CD4-positive, CD25-positive, alpha-beta regulatory T cell (primary cell): ENCODE measurements at regions not wholly inside any gene's neighbourhood (a gene's known extent, or its start where the extent isn't known, plus 50 kb on each side); places are given as distances from the start of the nearest gene placed in this dataset.

Experiments used
- ATAC-seq, 2 donors: fragments of 150-1000 bp; cut with Tn5 transposase; one replicate each; pipeline ENCODE4 v1.10.0; 2021; ENCODE audit warnings: low read depth in 2 of 2, moderate number of reproducible peaks in 2 of 2, moderate library complexity in 1 of 2
- DNase-seq, 3 donors: peaks; one replicate each; pipeline versions ENCODE4 v3.0.0 to v3.0.0-alpha.2; 2012 to 2022; ENCODE audit warnings: mixed read lengths in 1 of 3
- H3K27ac ChIP-seq: one replicate; pipeline ENCODE4 v1.7.0; 2013; ENCODE audit warnings: mild to moderate bottlenecking, low read length; ENCODE audit not compliant: insufficient read depth, poor library complexity, severe bottlenecking
- H3K27me3 ChIP-seq: one replicate; pipeline ENCODE4 v1.7.0; 2013; ENCODE audit warnings: low read length; ENCODE audit not compliant: control insufficient read depth, insufficient read depth
- H3K36me3 ChIP-seq: one replicate; pipeline ENCODE4 v1.7.0; 2013; ENCODE audit warnings: mild to moderate bottlenecking, low read length, moderate library complexity; ENCODE audit not compliant: control insufficient read depth, insufficient read depth
- H3K4me1 ChIP-seq: 2 replicates; pipeline ENCODE4 v1.7.0; 2013; ENCODE audit warnings: mild to moderate bottlenecking, low read length; ENCODE audit not compliant: insufficient read depth, control insufficient read depth, poor library complexity, severe bottlenecking
- H3K4me3 ChIP-seq: one replicate; pipeline ENCODE4 v1.7.0; 2013; ENCODE audit warnings: low read depth, mild to moderate bottlenecking, low read length, moderate library complexity
- H3K9me3 ChIP-seq, 2 experiments: 1 replicate in 1 of 2; 2 replicates in 1 of 2; pipeline ENCODE4 v1.7.0; 2013; ENCODE audit warnings: low read length in 2 of 2, mild to moderate bottlenecking in 1 of 2, moderate library complexity in 1 of 2; ENCODE audit not compliant: control insufficient read depth in 2 of 2
- H3K27ac Mint-ChIP-seq, 3 donors: one replicate each; pipeline ENCODE4 v1.8.0; 2020 to 2022; ENCODE audit warnings: mild to moderate bottlenecking in 3 of 3, mixed read lengths in 3 of 3, moderate library complexity in 2 of 3
- H3K27me3 Mint-ChIP-seq: one replicate; pipeline ENCODE4 v1.8.0; 2022; ENCODE audit warnings: mild to moderate bottlenecking, mixed read lengths
- H3K36me3 Mint-ChIP-seq: one replicate; pipeline ENCODE4 v1.8.0; 2020; ENCODE audit warnings: mixed read lengths
- H3K4me1 Mint-ChIP-seq, 4 donors: one replicate each; pipeline ENCODE4 v1.8.0; 2020 to 2022; ENCODE audit warnings: mixed read lengths in 4 of 4, mild to moderate bottlenecking in 1 of 4
- H3K4me3 Mint-ChIP-seq, 4 donors: one replicate each; pipeline ENCODE4 v1.8.0; 2020 to 2022; ENCODE audit warnings: mild to moderate bottlenecking in 4 of 4, mixed read lengths in 4 of 4, moderate library complexity in 3 of 4
- H3K9me3 Mint-ChIP-seq, 7 donors: one replicate each; pipeline ENCODE4 v1.8.0; 2020 to 2022; ENCODE audit warnings: mixed read lengths in 7 of 7, mild to moderate bottlenecking in 3 of 7, moderate library complexity in 2 of 7

- Mint-ChIP-seq H3K4me3 (no peak overlapping the region), H3K4me1 (no peaks in the 10 kb centered on the region), H3K27me3 (peaks cover 14% of the 10 kb centered on the region), H3K9me3 (peaks cover 0 to 8% (median 0%) of the 10 kb centered on the region in 7 donors), H3K36me3 (no peaks in the 10 kb centered on the region), H3K27ac (no peak overlapping the region)
- Histone ChIP-seq H3K4me1 (no peaks in the 10 kb centered on the region), H3K9me3 (no peaks in the 10 kb centered on the region), H3K36me3 (no peaks in the 10 kb centered on the region), H3K4me3 (no peak overlapping the region), H3K27me3 (peaks cover 6% of the 10 kb centered on the region), H3K27ac (no peak overlapping the region)
- ATAC-seq (no peak), DNase-seq (no peak)
Observed at GRCh38 chr4:151555151-151555945, 146.4 kb downstream of the FHIP1A start.

- Mint-ChIP-seq H3K9me3 (no peaks in the 10 kb centered on the region), H3K4me1 (peaks cover 0 to 2% (median 0%) of the 10 kb centered on the region in 4 donors), H3K27ac (no peak overlapping the region), H3K27me3 (peaks cover 18% of the 10 kb centered on the region), H3K36me3 (no peaks in the 10 kb centered on the region), H3K4me3 (no peak overlapping the region)
- DNase-seq: no peak
- Histone ChIP-seq H3K9me3 (no peaks in the 10 kb centered on the region), H3K4me1 (no peaks in the 10 kb centered on the region), H3K27me3 (peaks cover 6% of the 10 kb centered on the region), H3K27ac (no peak overlapping the region), H3K36me3 (no peaks in the 10 kb centered on the region), H3K4me3 (no peak overlapping the region)
- no peak for ATAC-seq
Observed at GRCh38 chr4:151558496-151559113, 149.6 kb downstream of the FHIP1A start.

- Histone ChIP-seq H3K27ac (no peak overlapping the region), H3K9me3 (no peaks in the 10 kb centered on the region), H3K4me3 (no peak overlapping the region), H3K4me1 (no peaks in the 10 kb centered on the region), H3K27me3 (peaks cover 6% of the 10 kb centered on the region), H3K36me3 (no peaks in the 10 kb centered on the region)
- Mint-ChIP-seq H3K4me1 (peaks cover 0 to 2% (median 0%) of the 10 kb centered on the region in 4 donors), H3K4me3 (no peak overlapping the region), H3K27me3 (peaks cover 18% of the 10 kb centered on the region), H3K27ac (no peak overlapping the region), H3K9me3 (no peaks in the 10 kb centered on the region), H3K36me3 (no peaks in the 10 kb centered on the region)
- no peak for DNase-seq
- no peak for ATAC-seq
Observed at GRCh38 chr4:151559595-151559994, 150.6 kb downstream of the FHIP1A start.

- DNase-seq: no peak
- H3K36me3 ChIP-seq: no peaks in the 10 kb centered on the region
- H3K27me3 ChIP-seq: peaks cover 6% of the 10 kb centered on the region
- no peaks in the 10 kb centered on the region for H3K9me3 ChIP-seq
- Mint-ChIP-seq H3K36me3 (no peaks in the 10 kb centered on the region), H3K4me3 (no peak overlapping the region), H3K27me3 (peaks cover 17% of the 10 kb centered on the region), H3K27ac (no peak overlapping the region), H3K9me3 (no peaks in the 10 kb centered on the region), H3K4me1 (peaks cover 0 to 2% (median 0%) of the 10 kb centered on the region in 4 donors)
- H3K27ac ChIP-seq: no peak overlapping the region
- no peaks in the 10 kb centered on the region for H3K4me1 ChIP-seq
- no peak overlapping the region for H3K4me3 ChIP-seq
- no peak for ATAC-seq
Observed at GRCh38 chr4:151561551-151562256, 152.7 kb downstream of the FHIP1A start.

- no peak overlapping the region for H3K27ac ChIP-seq
- H3K27me3 Mint-ChIP-seq: peaks cover 11% of the 10 kb centered on the region
- peaks cover 0 to 1% (median 0%) of the 10 kb centered on the region in 7 donors for H3K9me3 Mint-ChIP-seq
- H3K4me3 ChIP-seq: no peak overlapping the region
- DNase-seq (no peak), ATAC-seq (no peak)
- H3K4me1 Mint-ChIP-seq: peaks cover 0 to 2% (median 0%) of the 10 kb centered on the region in 4 donors
- H3K27me3 ChIP-seq: peaks cover 4% of the 10 kb centered on the region
- no peaks in the 10 kb centered on the region for H3K36me3 ChIP-seq
- H3K9me3 ChIP-seq: no peaks in the 10 kb centered on the region
- H3K27ac Mint-ChIP-seq: no peak overlapping the region
- H3K4me1 ChIP-seq: no peaks in the 10 kb centered on the region
- no peak overlapping the region for H3K4me3 Mint-ChIP-seq
- H3K36me3 Mint-ChIP-seq: no peaks in the 10 kb centered on the region
Observed at GRCh38 chr4:151563194-151563593, 154.2 kb downstream of the FHIP1A start.

- DNase-seq (no peak), ATAC-seq (no peak)
- H3K4me3 ChIP-seq: no peak overlapping the region
- Mint-ChIP-seq H3K27me3 (peaks cover 15% of the 10 kb centered on the region), H3K27ac (no peak overlapping the region), H3K4me3 (no peak overlapping the region), H3K4me1 (peaks cover 0 to 2% (median 0%) of the 10 kb centered on the region in 4 donors), H3K36me3 (no peaks in the 10 kb centered on the region), H3K9me3 (peaks cover 0 to 1% (median 0%) of the 10 kb centered on the region in 7 donors)
- H3K4me1 ChIP-seq: no peaks in the 10 kb centered on the region
- H3K36me3 ChIP-seq: no peaks in the 10 kb centered on the region
- H3K27me3 ChIP-seq: peaks cover 4% of the 10 kb centered on the region
- H3K9me3 ChIP-seq: no peaks in the 10 kb centered on the region
- no peak overlapping the region for H3K27ac ChIP-seq
Observed at GRCh38 chr4:151564321-151564720, 155.3 kb downstream of the FHIP1A start.

- Mint-ChIP-seq H3K27me3 (peaks cover 15% of the 10 kb centered on the region), H3K27ac (no peak overlapping the region), H3K4me1 (peaks cover 0 to 2% (median 0%) of the 10 kb centered on the region in 4 donors), H3K4me3 (no peak overlapping the region), H3K9me3 (peaks cover 0 to 1% (median 0%) of the 10 kb centered on the region in 7 donors), H3K36me3 (no peaks in the 10 kb centered on the region)
- no peak for ATAC-seq
- no peaks in the 10 kb centered on the region for H3K36me3 ChIP-seq
- H3K27me3 ChIP-seq: peaks cover 6% of the 10 kb centered on the region
- H3K9me3 ChIP-seq: no peaks in the 10 kb centered on the region
- no peak overlapping the region for H3K4me3 ChIP-seq
- DNase-seq: no peak
- no peak overlapping the region for H3K27ac ChIP-seq
- no peaks in the 10 kb centered on the region for H3K4me1 ChIP-seq
Observed at GRCh38 chr4:151565583-151565982, 156.6 kb downstream of the FHIP1A start.
